ENCODE measurements at regions not wholly inside any gene's neighbourhood (a gene's known extent, or its start where the extent isn't known, plus 50 kb on each side); places are given as distances from the start of the nearest gene placed in this dataset.

GRCh38 chr7:17147409-17147808 lies 151.0 kb upstream of the AHR start:
- H3K27me3 Mint-ChIP-seq, result no peaks in the 10 kb centered on the region
- no peaks in the 10 kb centered on the region for H3K36me3 ChIP-seq (replicated peaks in 1 of 2; ENCODE audit: control extremely low read depth in 1 of 2, control insufficient read depth in 1 of 2, extremely low read depth in 1 of 2, insufficient read depth in 2 of 2, low read length in 1 of 2)
- peaks cover 0 to 4% of the 10 kb centered on the region in 2 donors for H3K4me1 ChIP-seq (ENCODE audit: control insufficient read depth in 2 of 2, insufficient read depth in 2 of 2, low read length in 2 of 2)
- ATAC-seq (ENCODE audit: low read depth), result no peak
- no peak overlapping the region for H3K4me3 Mint-ChIP-seq
- WGBS (ENCODE audit: insufficient coverage), result 91% methylated on average over 6 of the region's 7 CpGs
- no peaks in the 10 kb centered on the region for H3K79me2 ChIP-seq (ENCODE audit: control insufficient read depth, insufficient read depth, low read length)
- H3K27ac Mint-ChIP-seq, result no peak overlapping the region
- no peak for DNase-seq
- no peak overlapping the region for H3K27ac ChIP-seq (ENCODE audit: low read length in 2 of 2)
- CTCF ChIA-PET, result interaction anchor here (1.4 kb wide), 1 partner anchor 155 kb away, joined by 3 read pairs; no protein-coding TSS in a partner anchor
- no peak overlapping the region for H3K4me2 ChIP-seq (replicated peaks; ENCODE audit: low read depth, low read length, poor library complexity, severe bottlenecking)
- intact Hi-C loops (cut with micrococcal nuclease), result no loop called here
- peaks cover 25% of the 10 kb centered on the region for H3K4me1 Mint-ChIP-seq
- no peak overlapping the region for H2AFZ ChIP-seq (ENCODE audit: insufficient read depth, low read depth, low read length, poor library complexity, severe bottlenecking)
- TF ChIP-seq CTCF (IDR thresholded peaks at IDR 0.05), result no peak
- TF ChIP-seq EZH2 (IDR thresholded peaks at IDR 0.05; ENCODE audit: borderline replicate concordance, insufficient read depth, low read depth, low read length, poor library complexity, severe bottlenecking), result no peak
- H3K9ac ChIP-seq (ENCODE audit: low read length), result no peak overlapping the region
- H3K27me3 ChIP-seq (replicated peaks in 1 of 4; ENCODE audit: control extremely low read depth in 1 of 4, control insufficient read depth in 3 of 4, insufficient read depth in 4 of 4, low read length in 3 of 4), result no peaks in the 10 kb centered on the region
- H4K20me1 ChIP-seq (ENCODE audit: control insufficient read depth, insufficient read depth, low read length, poor library complexity, severe bottlenecking), result no peaks in the 10 kb centered on the region
- no peaks in the 10 kb centered on the region for H3K9me3 Mint-ChIP-seq (ENCODE audit: insufficient read depth)
- H3K9me3 ChIP-seq (ENCODE audit: control extremely low read depth in 1 of 3, control insufficient read depth in 2 of 3, insufficient read depth in 1 of 3, low read length in 2 of 3), result no peaks in the 10 kb centered on the region
- POLR2A ChIA-PET, result no interaction called here
- no peak overlapping the region for H3K4me3 ChIP-seq (ENCODE audit: control extremely low read depth in 1 of 5, extremely low read depth in 1 of 5, insufficient read depth in 1 of 5, low read depth in 2 of 5, low read length in 4 of 5)

GRCh38 chr7:17150018-17150417 lies 148.4 kb upstream of the AHR start:
- Histone ChIP-seq H3K9me3 (ENCODE audit: control extremely low read depth in 1 of 3, control insufficient read depth in 2 of 3, insufficient read depth in 1 of 3, low read length in 2 of 3) (no peaks in the 10 kb centered on the region), H4K20me1 (ENCODE audit: control insufficient read depth, insufficient read depth, low read length, poor library complexity, severe bottlenecking) (no peaks in the 10 kb centered on the region), H3K4me3 (ENCODE audit: control extremely low read depth in 1 of 5, extremely low read depth in 1 of 5, insufficient read depth in 1 of 5, low read depth in 2 of 5, low read length in 4 of 5) (no peak overlapping the region), H3K4me1 (ENCODE audit: control insufficient read depth in 2 of 2, insufficient read depth in 2 of 2, low read length in 2 of 2) (peaks cover 0 to 4% of the 10 kb centered on the region in 2 donors), H3K9ac (ENCODE audit: low read length) (no peak overlapping the region), H3K27ac (ENCODE audit: low read length in 2 of 2) (no peak overlapping the region), H3K36me3 (replicated peaks in 1 of 2; ENCODE audit: control extremely low read depth in 1 of 2, control insufficient read depth in 1 of 2, extremely low read depth in 1 of 2, insufficient read depth in 2 of 2, low read length in 1 of 2) (no peaks in the 10 kb centered on the region), H3K27me3 (replicated peaks in 1 of 4; ENCODE audit: control extremely low read depth in 1 of 4, control insufficient read depth in 3 of 4, insufficient read depth in 4 of 4, low read length in 3 of 4) (no peaks in the 10 kb centered on the region), H3K4me2 (replicated peaks; ENCODE audit: low read depth, low read length, poor library complexity, severe bottlenecking) (no peak overlapping the region), H2AFZ (ENCODE audit: insufficient read depth, low read depth, low read length, poor library complexity, severe bottlenecking) (no peak overlapping the region), H3K79me2 (ENCODE audit: control insufficient read depth, insufficient read depth, low read length) (no peaks in the 10 kb centered on the region)
- Mint-ChIP-seq H3K27ac (no peak overlapping the region), H3K27me3 (no peaks in the 10 kb centered on the region), H3K4me1 (peaks cover 16% of the 10 kb centered on the region), H3K9me3 (ENCODE audit: insufficient read depth) (no peaks in the 10 kb centered on the region), H3K4me3 (no peak overlapping the region)
- POLR2A ChIA-PET, result no interaction called here
- WGBS (ENCODE audit: insufficient coverage), result no CpG with 5 or more reads among the region's 1 CpG
- DNase-seq (no peak), ATAC-seq (ENCODE audit: low read depth) (peak; percentile 33)
- intact Hi-C loops (cut with micrococcal nuclease), result loop anchor here (10.0 kb wide), 1 partner anchor 85 kb away; no protein-coding TSS in a partner anchor
- CTCF ChIA-PET, result no interaction called here
- TF ChIP-seq EZH2 (IDR thresholded peaks at IDR 0.05; ENCODE audit: borderline replicate concordance, insufficient read depth, low read depth, low read length, poor library complexity, severe bottlenecking) (no peak), CTCF (IDR thresholded peaks at IDR 0.05) (no peak)

Measured in B cell (primary cell).